ENCODE measurements at regions not wholly inside any gene's neighbourhood (a gene's known extent, or its start where the extent isn't known, plus 50 kb on each side); places are given as distances from the start of the nearest gene placed in this dataset.

- Histone ChIP-seq H3T11ph (ENCODE audit: low read length) (no peak overlapping the region), H3K27me3 (ENCODE audit: insufficient read depth, low read length) (no peaks in the 10 kb centered on the region), H2BK120ac (ENCODE audit: low read depth, low read length, poor library complexity, severe bottlenecking) (no peak overlapping the region), H3K27ac (ENCODE audit: insufficient read length, low read depth, low read length) (no peak overlapping the region), H3K79me2 (ENCODE audit: insufficient read depth, low read length) (no peaks in the 10 kb centered on the region), H3K4me2 (ENCODE audit: insufficient read depth, insufficient read length, low read length) (no peak overlapping the region), H3K23me2 (ENCODE audit: insufficient read length, low read depth, low read length, poor library complexity, severe bottlenecking) (no peaks in the 10 kb centered on the region), H2AK5ac (ENCODE audit: insufficient read length, low read length) (no peak overlapping the region), H2BK20ac (ENCODE audit: low read depth, low read length, poor library complexity, severe bottlenecking) (no peak overlapping the region), H4K5ac (ENCODE audit: insufficient read length, low read depth, low read length) (no peak overlapping the region), H2BK5ac (ENCODE audit: insufficient read length, low read length) (no peak overlapping the region), H2BK15ac (ENCODE audit: low read depth, low read length) (no peak overlapping the region), H3K9me3 (ENCODE audit: control insufficient read depth, low read depth, low read length) (no peaks in the 10 kb centered on the region), H3K4me1 (ENCODE audit: insufficient read depth, low read length) (no peaks in the 10 kb centered on the region), H2AFZ (ENCODE audit: low read length) (no peak overlapping the region), H4K91ac (ENCODE audit: insufficient read length, low read depth, low read length) (no peak overlapping the region), H3K23ac (ENCODE audit: insufficient read length, low read depth, low read length) (no peak overlapping the region), H3K4ac (ENCODE audit: low read depth, low read length) (no peak overlapping the region), H3K79me1 (ENCODE audit: insufficient read depth, low read depth, low read length, poor library complexity, severe bottlenecking) (no peaks in the 10 kb centered on the region), H3K18ac (ENCODE audit: insufficient read length, low read depth, low read length) (no peak overlapping the region), H4K20me1 (ENCODE audit: control insufficient read depth, insufficient read depth, insufficient read length) (no peaks in the 10 kb centered on the region), H3K14ac (ENCODE audit: insufficient read depth, low read length) (no peak overlapping the region), H2BK12ac (ENCODE audit: insufficient read length, low read depth, low read length) (no peak overlapping the region), H3K56ac (ENCODE audit: insufficient read length, low read depth, low read length) (no peak overlapping the region), H3K9ac (ENCODE audit: extremely low read depth, insufficient read length, low read length) (no peak overlapping the region), H4K8ac (replicated peaks; ENCODE audit: insufficient read length, low read depth, low read length) (no peak overlapping the region)
- no CpG with 5 or more reads among the region's 3 CpGs for WGBS (ENCODE audit: extremely low coverage, insufficient read length, low lambda C conversion rate)
- no peak for DNase-seq
- no peak overlapping the region for H3K27ac Mint-ChIP-seq
- no peaks in the 10 kb centered on the region for H3K36me3 Mint-ChIP-seq (ENCODE audit: insufficient read depth in 1 of 3, low read depth in 3 of 3)
- H3K4me1 Mint-ChIP-seq = peaks cover 0 to under 1% of the 10 kb centered on the region in 2 experiments; a peak in 1 of 4 replicates
- no peaks in the 10 kb centered on the region for H3K27me3 Mint-ChIP-seq (ENCODE audit: low read depth)
- H3K9me3 Mint-ChIP-seq = peaks cover 0 to 2% of the 10 kb centered on the region in 2 experiments; a peak in 1 of 5 replicates
- H3K4me3 Mint-ChIP-seq = no peak overlapping the region
- no peak for TF ChIP-seq CTCF (conservative IDR thresholded peaks at IDR 0.05)
Observed at GRCh38 chr4:35734381-35735098, 509.8 kb downstream of the ARAP2 start.

All from H9 (cell line).